GM19328 (cell line): ENCODE measurements at regions not wholly inside any gene's neighbourhood (a gene's known extent, or its start where the extent isn't known, plus 50 kb on each side); places are given as distances from the start of the nearest gene placed in this dataset.

Experiments used
- ATAC-seq: cut with Tn5 transposase; IDR thresholded peaks from one replicate; pipeline ENCODE4 v1.9.1; 2021; ENCODE audit warnings: mild to moderate bottlenecking, moderate library complexity; ENCODE audit not compliant: unreplicated experiment

DNA sequence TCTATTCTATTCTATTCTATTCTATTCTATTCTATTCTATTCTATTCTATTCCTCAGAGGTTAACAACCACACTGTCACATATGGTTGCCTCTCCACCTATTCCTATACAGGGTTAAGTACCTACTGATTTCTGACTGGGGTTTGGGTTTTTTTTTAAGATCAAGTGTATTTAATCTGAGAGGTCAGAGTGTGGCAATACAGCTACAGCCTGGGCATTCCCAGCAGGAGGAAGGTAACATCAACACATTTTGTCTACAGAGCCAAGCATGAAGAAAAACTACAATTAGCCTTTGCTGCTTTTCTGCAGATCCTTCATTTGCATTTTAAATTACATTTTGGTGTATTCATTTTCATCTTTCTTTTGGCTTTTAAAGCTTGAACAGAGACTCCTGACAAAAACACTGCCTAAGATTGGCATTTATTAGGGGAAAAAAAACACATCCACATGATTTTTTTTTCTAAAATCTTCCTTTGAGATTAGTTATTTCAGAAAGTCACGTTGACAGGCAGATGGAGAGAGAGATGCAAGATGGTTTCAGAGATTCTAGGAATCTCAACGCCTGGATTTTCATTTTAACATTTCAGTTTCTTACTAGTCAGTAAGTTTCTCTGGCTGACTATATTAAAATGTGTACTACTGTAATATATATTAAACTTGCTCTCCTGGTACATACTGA, 255.9 kb upstream of the TET2 start:
- no peak for ATAC-seq

DNA sequence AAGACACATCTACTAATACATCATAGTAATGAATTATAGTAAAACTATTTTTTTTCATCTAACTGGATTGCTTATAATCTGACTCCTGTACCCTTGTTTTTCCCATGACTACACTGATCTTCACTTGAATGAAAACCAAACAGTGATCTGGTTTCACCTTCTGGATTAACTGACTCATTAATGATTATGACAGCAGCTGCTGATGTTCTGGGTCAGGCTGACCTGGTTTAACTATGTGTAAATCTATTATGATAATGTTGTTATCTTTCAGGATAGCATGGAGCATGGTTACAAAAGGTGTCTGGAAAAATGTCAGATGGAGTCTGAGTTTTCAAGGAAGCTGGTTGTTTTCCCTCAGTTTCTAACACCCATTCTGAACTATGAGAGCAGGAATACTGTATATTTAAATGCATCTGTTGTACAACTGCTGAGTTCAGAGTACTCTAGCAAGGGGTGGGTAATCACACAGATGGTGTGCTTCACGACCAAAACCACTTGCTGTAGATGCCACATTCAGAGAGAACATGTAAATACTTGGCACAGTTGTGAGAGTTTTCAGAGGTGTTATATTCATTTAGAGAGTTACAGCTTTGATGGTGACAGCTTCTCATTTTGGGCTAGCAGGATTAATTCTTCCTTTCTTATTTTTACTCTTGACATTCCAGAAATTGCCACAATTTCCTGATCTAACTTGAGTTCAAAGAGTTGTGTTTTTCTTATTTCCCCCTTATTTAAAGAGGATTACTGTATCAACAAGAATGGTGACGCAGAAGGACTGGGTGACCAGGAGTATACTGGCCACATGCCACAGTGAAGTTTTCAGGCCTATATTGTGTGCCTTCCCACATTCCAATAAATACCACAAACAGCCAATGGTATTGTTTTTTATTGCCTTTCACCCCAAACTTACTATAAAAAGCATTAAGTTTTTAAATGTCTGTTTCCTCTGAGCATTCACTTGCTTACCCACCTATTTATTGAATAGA, 249.7 kb upstream of the TET2 start:
- no peak for ATAC-seq

DNA sequence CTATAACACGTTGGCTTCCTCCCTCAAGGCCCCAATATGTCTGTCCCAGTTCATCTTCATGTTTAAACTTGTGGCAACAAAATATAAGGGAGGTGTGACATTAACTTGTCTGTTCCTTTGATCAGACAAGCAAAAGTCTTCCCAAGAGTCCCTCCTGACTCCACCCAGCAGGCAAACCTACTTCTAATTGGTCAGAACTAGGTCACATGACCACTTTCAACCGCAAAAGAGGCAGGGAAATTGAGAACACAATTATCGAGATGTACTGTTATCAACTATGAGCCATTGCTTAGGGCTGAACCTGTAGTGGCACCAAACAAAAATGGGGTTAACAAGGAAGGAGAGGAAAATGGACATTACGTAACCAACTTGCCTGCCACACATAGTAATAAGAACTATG, 246.8 kb upstream of the TET2 start:
- no peak for ATAC-seq

DNA sequence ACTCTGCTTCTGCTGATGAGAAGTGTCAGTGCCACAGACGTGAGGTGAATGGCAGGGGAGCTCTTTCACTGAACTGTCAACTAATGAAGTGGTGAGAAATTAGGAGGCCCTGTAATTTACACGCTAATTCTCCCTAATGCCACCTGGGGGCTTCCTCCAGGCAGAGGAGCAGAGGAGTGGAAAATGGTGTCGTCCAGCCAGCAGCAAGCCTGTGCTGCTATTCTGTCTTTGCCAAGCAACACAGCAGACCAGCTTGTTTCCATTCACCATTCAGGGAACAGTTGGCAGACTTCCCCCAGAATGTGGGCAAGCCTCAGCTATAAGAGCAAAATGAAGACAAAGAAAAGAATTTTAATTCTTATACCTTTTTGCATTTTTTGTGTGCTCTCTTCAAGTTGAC, 245.2 kb upstream of the TET2 start:
- no peak for ATAC-seq

DNA sequence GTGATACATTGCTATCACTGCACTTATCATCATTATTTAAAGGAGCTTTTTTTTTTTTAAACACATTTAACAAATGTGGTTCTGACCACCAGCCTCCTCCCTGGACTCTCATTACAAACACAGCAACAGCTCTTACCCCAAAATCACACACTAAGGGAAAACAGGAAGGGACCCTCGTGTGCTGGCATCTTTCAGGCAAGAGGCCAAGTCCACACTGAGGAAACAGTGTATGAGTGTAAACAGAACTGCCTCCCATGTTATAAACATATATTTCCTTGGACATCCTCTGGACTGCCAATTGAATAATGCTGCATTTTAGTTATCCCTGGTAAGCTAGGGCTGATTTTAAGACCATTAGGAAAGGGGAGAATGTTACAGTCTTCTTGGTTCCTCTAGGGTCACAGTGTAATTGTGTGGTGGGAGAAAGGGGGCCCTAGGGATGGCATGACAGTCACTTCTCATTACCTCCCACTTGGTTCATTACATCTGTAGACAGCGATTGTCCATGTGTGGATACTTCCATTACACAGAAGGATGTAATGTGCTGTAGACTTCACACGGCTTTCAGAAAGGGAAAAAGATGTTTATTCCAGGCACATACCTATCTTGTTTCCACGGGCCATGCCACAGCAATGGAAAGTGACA, 244.6 kb upstream of the TET2 start:
- ATAC-seq: no peak

DNA sequence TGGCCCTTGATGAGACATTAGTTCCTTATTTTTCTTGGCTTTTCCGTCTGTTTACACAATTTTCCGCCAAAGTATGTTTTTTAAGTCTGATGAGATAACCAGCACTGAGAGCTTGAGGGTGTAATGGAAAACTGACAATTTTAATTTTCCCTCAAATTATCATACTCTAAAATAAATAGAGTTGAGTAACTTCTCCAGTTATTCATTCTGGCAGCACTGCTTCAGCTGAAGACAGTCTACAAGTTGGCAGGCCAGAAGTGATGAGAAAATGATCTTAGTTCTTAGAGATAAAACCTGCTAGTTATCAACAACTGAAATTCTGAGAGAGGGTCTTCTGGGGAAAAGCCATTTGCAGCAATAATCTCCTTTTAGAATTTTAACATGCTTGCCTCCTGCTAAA, 241.6 kb upstream of the TET2 start:
- ATAC-seq: no peak

DNA sequence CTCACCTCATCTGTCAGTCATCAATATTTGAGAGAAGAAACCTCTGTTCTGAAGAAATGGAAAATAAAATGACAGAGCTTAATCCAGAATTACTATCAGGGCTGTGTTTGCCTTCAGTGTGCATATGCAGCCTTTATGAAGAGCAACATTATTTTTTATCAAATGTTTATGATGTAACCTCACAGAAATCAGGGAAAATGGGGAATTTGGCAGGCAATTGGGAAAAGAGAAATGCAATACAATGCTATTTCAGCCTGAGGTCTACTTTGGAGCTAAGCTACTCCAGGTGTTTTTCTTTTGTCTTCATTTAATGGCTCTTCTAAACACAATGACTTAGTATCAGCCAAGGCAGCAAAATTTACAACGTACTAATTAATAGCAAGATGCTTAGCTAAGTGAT, 241.1 kb upstream of the TET2 start:
- ATAC-seq: no peak

DNA sequence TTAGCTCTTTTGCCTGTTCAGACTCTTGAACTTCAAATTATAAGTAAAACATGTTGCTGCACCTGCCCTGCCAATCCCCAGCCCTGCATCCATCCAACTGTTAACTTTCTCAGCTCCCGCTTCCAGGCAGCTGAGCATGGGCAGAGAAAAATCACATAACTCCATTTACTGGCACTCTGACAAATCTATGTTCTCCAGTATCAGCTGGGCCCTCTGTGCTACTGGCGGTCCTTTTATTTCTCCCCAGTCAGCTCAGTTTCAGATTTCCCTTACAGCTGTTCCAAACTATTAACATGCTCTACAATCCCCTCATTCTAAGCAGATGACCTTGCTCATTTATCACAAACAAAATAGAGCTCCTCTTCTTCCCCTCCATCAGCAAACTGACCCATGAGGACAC, 240.4 kb upstream of the TET2 start:
- no peak for ATAC-seq

DNA sequence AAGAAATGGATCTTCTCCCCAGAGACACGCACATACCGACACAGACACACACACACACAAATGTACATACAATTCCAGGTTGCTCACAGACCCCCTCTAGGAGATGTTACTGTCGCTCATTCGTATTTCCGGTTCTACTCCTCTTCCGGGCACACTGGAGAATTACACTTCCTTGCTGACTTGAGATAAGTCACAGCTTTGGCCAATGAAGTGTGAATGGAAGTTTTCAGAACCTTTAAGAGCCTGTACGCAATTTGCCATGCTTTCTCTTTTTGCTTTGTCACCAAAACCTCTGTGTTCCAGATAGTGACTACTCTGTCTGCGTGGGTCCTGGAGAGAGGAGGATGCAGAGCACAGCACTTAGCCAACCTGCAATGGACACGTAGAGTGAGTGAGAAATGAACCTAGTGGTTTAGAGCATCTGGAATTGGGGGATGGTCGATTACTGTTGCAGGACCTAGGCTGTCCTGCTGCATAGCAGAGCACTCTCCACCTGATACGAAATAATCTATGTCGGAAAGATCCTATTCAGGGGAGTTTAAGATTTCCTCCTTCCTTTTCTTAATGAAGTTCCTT, 239.5 kb upstream of the TET2 start:
- ATAC-seq: no peak

DNA sequence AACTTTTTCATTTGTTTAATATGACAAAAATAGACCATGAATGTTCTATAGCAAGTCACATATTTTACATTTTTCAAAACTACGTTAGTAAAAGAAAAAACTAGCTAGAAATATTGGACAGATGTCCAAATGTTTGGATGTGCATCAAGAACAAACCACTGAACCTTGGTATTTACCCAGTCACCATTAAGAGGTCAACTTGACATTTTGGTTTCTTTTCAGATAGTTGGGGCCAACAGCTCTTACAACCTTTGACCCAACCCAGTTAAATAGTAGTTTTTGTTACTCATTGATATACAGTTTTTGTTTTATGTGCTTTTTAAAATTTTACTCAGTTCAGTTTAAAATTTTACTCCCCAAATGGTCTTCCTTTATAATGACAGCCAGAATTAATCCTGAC, 238.7 kb upstream of the TET2 start:
- no peak for ATAC-seq

DNA sequence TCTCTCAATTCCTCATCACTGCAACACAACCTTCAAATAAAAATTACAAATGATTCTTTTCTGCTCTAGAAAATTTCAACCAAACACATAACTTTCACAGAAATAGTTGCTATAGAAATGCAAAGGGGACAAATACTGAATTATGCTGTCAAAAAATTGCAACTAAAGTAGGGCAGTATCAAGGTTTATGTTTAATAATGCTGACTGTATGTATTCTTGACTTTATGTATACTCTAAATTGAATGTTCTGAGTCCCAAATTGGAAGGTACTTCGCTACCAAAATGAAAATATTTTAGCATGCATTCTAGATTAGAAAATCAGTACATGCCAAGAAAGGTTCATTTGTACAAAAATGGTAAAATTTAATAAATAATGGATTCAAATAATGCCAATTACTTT, 237.3 kb upstream of the TET2 start:
- no peak for ATAC-seq

DNA sequence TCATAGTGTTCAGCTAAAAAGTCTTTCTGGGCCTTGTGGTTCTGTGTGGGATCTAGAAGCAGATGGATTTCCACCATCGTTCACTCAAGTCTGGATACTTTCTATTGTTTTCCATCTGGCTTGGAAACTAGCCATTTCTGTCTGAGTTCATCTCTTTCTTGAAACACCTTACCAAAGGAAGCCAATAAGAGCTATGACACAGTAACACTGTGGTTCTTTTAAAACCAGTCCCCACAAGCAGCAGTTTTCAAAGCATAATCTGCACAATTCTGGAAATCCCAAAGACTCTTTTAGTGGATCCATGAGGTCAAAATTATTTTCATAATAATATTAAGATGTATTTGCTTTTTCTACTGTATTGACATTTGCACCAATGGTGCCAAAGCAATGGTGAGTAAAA, 234.2 kb upstream of the TET2 start:
- no peak for ATAC-seq

DNA sequence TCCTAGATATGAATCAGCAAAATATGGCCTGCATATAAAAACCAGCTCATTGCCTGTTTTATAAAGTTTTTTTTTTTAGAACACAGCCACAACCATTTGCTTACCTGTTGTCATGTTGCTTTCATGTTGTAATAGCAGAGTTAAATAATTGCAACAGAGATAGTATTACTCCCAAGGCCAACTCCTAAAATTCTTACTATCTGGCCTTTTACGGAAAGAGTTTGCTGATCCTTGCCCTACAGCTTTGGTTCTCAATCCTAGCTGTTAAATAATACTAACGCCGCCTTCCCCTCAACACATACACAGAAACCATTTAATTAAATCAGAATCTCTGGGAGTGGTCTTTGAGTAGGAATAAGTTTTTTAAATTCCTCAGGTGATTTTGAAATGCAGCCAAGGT, 231.3 kb upstream of the TET2 start:
- no peak for ATAC-seq

DNA sequence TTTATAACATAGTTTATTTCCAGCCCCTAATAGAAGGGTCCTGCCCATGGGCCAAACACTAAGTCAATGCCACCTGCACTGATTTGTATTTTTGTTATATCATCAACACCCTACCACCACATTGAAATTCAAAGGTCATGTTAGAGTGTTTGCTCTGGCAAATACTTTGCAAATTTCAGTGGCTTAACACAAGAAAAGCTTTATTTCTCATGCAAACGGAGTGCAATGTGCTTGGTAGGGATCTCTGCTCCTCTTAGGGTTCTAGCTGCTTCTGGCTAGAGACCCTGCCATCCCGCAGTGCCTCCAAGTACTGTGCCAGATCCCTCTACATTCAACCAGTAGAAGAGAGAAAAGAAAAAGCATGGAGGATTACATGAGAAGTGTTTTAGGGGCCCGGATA, 230.8 kb upstream of the TET2 start:
- ATAC-seq: no peak

DNA sequence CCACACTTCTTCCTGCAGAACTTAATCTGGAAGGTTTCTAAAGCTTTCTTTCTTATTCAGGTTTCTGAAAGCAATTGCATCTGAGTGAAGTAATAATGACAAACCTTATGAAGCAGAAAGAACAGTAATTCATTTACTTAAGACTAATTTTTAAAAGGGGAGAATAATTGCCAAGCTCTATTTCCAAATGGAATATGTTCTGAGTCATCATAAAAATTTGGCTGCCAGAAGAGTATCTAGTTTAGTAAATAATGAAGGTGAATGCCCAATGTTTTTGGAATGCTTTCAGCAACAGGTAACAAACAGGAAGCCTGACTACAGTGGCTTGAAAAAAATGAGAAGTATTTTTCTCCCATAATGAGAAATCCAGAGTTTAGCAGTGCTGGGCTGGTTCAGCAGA, 227.3 kb upstream of the TET2 start:
- ATAC-seq: no peak

DNA sequence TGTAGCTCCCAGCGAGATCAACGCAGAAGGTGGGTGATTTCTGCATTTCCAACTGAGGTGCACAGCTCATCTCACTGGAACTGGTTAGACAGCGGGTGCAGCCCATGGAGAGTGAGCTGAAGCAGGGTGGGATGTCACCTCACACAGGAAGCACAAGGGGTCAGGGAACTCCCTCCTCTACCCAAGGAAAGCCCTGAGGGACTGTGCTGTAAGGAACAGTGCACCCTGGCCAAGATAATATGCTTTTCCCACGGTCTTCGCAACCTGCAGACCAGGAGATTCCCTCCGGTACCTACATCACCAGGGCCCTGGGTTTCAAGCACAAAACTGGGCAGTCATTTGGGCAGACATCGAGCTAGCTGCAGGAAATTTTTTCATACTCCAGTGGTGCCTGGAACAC, 216.4 kb upstream of the TET2 start:
- ATAC-seq: no peak

DNA sequence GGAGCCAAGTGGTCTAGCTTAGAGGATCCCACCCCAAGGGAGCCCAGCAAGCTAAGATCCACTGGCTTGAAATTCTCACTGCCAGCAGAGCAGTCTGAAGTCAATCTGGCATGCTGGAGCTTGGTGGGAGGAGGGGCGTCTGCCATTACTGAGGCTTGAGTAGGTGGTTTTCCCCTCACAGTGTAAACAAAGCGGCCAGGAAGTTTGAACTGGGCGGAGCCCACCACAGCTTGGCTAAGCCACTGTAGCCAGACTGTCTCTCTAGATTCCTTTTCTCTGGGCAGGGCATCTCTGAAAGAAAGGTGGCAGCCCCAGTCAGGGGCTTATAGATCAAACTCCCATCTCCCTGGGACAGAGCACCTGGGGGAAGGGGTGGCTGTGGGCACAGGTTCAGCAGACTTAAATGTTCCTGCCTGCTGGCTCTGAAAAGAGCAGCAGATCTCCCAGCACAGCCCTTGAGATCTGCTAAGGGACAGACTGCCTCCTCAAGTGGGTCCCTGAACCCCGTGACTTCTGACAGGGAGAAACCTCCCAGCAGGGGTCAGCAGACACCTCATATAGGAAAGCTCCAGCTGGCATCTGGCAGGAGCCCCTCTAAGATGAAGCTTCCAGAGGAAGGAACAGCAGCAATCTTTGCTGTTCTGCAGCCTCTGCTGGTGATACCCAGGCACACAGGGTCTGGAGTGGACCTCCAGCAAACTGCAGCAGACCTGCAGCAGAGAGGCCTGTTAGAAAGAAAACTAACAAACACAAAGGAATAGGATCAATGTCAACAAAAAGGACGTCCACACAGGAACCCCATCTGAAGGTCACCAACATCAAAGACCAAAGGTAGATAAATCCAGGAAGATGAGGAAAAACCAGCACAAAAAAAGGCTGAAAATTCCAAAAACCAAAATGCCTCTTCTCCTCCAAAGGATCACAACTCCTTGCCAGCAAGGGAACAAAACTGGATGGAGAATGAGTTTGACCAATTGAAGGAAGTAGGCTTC, 215.6 kb upstream of the TET2 start:
- peak; percentile 57 for ATAC-seq

DNA sequence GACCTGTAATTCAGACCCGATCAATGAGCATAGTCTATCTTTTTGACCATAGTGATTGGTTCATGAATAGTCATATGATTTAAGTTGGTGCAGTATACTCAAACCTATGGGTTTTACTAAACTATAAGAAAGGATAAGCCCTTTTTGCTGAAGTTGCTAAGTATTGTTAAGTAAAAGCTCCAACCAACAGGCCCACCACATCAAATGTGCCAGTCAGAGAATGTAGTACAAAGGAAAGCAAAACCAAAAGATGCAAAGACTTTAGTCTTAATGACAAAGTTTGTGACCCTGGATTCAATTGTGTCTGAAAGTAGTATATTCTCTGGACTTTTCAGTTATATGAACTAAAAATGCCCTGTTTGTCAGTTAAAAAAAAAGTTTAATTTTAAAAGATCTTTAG, 208.1 kb upstream of the TET2 start:
- no peak for ATAC-seq

DNA sequence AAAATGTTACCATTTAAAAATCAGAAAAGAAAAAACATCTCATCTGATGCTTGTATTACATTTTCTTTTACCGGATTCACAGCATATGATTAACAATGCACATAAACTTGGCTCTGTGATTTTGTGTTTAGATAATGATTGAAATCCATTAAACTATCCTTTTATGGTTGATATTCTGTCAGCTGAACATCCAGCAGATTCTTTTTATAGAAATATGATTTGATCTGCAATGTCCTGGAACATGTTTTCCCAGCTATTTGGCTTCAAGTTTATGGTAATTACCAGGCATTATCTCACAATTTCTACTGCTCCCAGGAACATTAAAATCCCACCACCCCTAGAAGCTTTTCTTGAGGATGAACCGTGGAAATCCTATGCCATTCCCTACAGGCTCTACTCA, 205.7 kb upstream of the TET2 start:
- no peak for ATAC-seq

DNA sequence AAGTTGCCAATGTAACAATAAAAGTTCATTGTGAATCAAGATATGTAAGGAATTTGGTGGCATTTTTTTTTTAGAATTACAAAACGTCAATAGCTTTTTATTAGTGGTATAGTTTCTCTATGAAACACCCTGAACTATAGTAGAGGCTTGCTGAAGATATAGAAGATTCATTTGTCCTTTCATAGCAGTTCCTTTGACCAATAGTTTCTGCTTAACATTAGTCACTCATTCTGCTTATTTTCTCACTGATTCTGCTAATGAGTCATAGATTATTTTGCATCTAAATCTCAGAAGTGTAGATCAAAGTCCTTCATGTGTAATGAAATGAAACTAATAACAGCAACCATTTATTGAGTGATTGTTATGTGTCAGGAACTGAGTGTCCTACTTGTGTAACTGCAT, 205.0 kb upstream of the TET2 start:
- ATAC-seq: no peak
